HG02763 (cell line): ENCODE measurements at regions not wholly inside any gene's neighbourhood (a gene's known extent, or its start where the extent isn't known, plus 50 kb on each side); places are given as distances from the start of the nearest gene placed in this dataset.

Experiments
- ATAC-seq: cut with Tn5 transposase; IDR thresholded peaks from one replicate; pipeline ENCODE4 v1.9.1; 2021; ENCODE audit warnings: mild to moderate bottlenecking, moderate library complexity; ENCODE audit not compliant: unreplicated experiment

GRCh38 chr10:94043431-94043990 lies 49.8 kb downstream of the PLCE1 start:
- no peak for ATAC-seq

- no peak for ATAC-seq
These were observed 52.4 kb downstream of the PLCE1 start for GRCh38 chr10:94046098-94046497.

DNA sequence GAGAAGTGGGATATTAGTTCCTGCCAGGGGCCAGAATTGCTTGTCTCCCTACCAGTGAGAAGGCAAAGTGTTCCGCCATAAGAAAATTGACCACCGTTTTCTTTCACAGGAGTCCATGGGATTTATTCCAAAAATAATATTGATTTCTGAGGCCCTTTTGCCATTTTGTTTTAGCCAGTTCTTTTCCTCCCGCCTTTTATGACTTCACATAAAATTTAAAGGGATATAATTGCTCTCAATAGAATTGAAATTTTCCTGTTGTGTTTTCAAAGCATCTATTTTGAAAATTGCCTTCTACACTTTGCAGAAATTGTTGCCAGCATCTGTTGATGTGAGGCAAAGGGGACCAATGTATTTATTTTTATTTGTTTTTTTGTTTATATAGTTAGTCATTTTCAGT lies 53.6 kb downstream of the PLCE1 start:
- ATAC-seq = no peak

- no peak for ATAC-seq
These were observed 56.2 kb downstream of the PLCE1 start for GRCh38 chr10:94049911-94050310.

GRCh38 chr10:94052281-94052680 lies 58.5 kb downstream of the PLCE1 start:
- ATAC-seq = no peak

GRCh38 chr10:94052866-94053791 lies 59.4 kb downstream of the PLCE1 start:
- no peak for ATAC-seq

DNA sequence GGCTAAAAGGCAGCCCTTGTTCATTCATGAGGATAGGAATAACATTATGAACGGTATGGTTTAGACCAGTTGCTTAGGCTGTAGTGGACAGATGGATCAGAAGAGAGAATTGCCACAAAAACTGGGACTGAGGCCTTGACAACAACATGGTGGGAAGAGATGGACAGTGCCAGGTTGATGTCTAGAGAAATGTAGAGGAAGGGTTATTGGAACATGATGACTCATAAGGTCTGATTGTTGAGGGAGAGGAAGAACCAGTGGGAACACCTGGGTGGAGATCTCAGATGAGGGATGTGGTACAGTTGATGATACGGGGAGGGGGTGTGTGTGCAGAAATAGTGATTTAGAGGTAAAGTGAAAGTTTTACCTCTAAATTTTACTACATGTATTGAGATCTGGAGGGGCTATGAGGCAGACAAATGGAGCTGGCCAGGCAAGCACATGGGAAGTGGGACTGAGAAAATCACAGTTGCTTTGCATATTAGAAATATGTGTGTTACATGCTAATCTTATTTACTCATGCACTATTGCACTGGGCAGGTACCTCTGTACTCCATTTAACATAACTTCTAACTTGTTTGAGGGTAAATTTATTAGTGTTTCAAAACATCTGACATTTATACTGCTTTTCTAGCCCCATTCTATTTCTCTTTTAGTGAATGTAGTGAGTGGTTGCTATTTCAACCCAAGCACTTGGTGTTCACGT lies 65.6 kb downstream of the PLCE1 start:
- no peak for ATAC-seq

DNA sequence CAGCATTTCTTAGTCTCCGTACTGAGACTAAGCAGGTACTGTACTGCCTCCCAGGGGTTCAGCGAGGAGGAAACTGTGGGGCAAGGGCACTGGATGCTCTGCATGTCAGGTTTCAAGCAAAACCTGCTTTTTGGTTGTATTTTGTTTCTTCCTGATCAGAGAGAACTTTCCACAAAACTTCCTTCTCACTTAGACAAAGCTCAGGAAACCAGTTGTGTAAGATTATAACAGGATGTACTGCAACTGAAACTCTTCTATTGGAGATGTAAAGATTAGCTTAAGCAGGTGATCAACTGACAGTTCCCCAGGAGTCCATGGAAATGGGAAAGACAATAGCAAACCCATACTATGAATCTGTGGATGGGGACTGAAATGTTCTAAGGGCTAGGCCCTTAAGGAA lies 67.3 kb downstream of the PLCE1 start:
- ATAC-seq = no peak

- ATAC-seq = no peak
These were observed 68.9 kb downstream of the PLCE1 start for GRCh38 chr10:94062611-94063010.

DNA sequence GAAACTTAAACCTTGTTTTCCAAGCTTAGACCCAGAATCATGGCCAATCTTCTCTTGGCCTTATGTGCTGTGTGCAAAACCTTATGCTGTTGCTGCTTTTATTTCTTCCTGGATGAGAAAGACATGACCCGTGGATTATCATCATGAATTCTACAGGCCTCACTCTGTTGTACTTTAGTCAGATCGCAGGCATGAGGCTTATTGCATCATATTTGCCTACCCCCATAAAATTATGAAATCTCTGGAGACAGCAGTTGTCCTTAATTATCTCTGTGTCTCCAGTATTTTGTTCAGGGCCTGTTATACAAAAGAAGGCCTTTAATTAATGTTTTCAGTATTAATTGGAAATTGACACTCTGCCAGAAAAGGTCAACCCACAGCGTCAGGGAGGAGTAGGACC lies 71.6 kb downstream of the PLCE1 start:
- no peak for ATAC-seq

- ATAC-seq = no peak
These were observed 72.1 kb downstream of the PLCE1 start for GRCh38 chr10:94065787-94066186.

- no peak for ATAC-seq
These were observed 72.7 kb downstream of the PLCE1 start for GRCh38 chr10:94066411-94066810.

DNA sequence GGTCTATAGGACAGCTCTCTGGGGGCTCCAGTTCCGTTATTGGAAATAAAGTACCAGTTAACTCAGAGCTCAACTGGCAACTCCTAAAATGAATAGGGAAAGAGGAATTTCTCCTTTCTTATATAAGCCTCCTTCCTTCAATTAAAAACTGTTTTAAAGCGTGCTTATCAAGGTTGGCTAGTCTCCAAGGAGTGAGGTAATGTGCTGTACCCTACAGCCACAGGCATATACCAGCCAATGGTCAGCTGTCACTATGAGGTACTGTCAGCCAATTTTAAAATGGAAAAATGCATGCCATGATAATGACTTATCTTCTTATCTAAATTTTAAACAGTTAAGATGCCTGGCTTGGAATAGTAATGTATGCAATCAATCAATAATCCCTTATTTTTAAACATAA lies 76.2 kb downstream of the PLCE1 start:
- ATAC-seq = no peak

DNA sequence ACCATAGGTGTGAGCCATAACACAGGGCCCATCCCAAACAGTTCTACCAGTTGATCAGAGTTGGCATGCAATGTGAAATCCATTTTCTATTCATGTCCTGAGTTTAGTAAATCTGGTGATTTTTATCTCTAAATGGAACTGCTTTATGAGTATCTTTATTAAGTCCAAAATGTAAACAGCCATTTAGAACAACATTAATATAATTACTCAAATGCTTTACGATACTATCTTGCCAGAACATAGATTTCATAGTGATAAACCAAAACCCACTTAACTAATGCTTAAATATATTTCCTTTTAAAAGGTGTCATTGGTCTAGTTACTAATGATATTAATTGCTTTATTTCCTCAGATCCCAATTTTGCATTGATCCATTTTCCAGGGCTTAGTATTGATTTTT lies 80.7 kb downstream of the PLCE1 start:
- no peak for ATAC-seq

- no peak for ATAC-seq
These were observed 81.8 kb downstream of the PLCE1 start for GRCh38 chr10:94075506-94075905.

- no peak for ATAC-seq
These were observed 82.7 kb downstream of the PLCE1 start for GRCh38 chr10:94076325-94076841.

DNA sequence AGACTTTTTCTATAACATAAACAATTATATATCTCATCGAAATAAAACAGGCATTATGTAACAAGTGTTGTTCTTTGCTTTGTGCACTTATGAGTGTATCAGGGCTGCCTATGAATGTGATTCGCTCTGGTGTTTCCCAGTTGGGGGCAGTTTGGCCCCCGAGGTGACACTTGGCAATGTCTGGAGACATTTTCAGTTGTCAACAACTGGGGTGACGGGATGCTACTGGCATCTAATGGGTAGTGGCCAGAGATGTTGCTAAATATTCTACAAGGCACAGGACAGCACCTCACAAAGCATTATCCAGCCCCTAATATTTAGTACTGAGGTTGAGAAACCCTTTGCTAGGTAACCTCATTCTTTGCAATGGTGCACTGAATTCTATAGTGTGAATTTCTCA lies 83.3 kb downstream of the PLCE1 start:
- ATAC-seq = no peak

DNA sequence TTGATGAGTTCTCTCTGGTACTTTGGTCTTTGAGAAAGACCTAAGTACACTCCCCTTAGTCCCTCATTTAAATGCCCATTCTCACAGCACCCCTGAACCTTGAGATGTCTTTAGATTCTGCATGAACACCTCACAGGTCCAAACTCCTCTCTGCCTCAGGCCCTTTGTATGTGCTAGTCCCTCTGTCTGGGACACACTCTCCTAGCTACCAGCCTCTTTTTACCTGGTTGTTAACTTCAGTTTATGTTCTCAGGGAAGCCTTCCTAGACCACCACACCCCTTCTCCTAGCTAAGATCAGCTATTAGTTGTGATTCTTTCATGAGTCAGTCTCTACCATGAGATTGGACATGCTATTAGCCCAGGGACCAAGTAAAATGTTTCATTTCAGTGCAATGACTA lies 86.4 kb downstream of the PLCE1 start:
- ATAC-seq = no peak

DNA sequence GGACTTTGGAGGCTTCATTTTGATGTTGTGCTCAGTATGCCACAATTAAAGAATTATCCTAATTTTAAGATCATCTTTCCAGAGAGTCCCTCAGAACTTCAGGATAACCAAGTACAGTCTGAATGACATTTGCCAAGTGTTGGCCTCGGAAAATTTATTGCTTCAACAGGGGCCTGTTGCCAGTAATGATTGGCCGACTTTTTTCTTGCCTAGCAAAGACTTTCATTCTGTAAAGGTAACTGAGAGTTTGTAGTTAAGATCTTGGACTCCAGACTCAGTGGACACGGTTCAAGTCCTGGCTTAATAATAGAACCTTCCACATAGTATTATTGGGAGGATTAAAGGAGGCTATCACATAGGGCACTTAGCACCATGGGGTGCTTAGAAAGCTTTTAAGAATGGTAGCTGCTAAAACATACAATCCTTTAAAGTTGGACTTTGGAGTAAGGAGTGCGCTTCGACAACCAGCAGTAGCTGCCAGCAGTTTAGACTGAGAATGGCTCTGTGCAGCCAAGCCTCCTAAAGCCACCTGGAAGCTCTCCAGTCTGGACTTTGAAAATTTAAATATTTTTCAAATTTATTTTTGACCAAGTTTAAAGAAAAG lies 90.0 kb downstream of the PLCE1 start:
- ATAC-seq = no peak

GRCh38 chr10:94084344-94084743 lies 90.6 kb downstream of the PLCE1 start:
- ATAC-seq = no peak

DNA sequence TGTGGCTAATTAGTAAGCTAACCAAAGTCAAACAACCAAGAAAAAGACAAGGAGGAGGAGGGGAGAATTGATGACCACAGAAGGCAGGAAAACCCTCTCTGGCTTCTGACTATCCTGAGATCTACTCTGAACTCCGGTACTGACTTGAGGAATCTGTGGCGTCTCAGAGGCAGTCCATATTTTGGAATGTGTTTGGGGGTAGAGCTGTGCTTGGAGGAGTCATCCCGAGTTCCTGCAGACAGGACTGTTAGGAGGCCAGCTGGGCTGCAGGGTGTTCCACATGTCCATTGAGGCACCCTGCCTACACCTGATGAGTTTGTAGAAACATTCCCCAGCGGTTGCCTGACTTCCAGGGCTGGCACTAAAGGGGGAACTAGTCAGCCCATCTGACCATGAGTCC lies 91.6 kb downstream of the PLCE1 start:
- no peak for ATAC-seq
